ENCODE measurements at regions not wholly inside any gene's neighbourhood (a gene's known extent, or its start where the extent isn't known, plus 50 kb on each side); places are given as distances from the start of the nearest gene placed in this dataset.

GRCh38 chr20:12395353-12395752, 477.7 kb downstream of the BTBD3 start (continued):
- TF ChIP-seq CEBPZ (IDR thresholded peaks at IDR 0.05; ENCODE audit: borderline replicate concordance, low read depth, low read length) (no peak), KHSRP (IDR thresholded peaks at IDR 0.05) (no peak), SNRNP70 (optimal IDR thresholded peaks at IDR 0.05; ENCODE audit: low read depth, low read length) (no peak), HDAC3 (IDR thresholded peaks at IDR 0.05; ENCODE audit: borderline replicate concordance, partially characterized antibody) (no peak), CREB3 (tag; conservative IDR thresholded peaks at IDR 0.05; ENCODE audit: low read depth) (no peak), ZNF175 (CRISPR knock-in tag; IDR thresholded peaks at IDR 0.05; ENCODE audit: low read depth) (no peak), ZNF165 (CRISPR knock-in tag; IDR thresholded peaks at IDR 0.05; ENCODE audit: borderline replicate concordance) (no peak)

GRCh38 chr20:12395760-12396159, 478.1 kb downstream of the BTBD3 start:
- ATAC-seq (no peak), DNase-seq (ENCODE audit: extremely low read depth in 1 of 4, low spot score in 3 of 4) (no peak), FAIRE-seq (no peak)
- 0% methylated on average over 2 of the region's 2 CpGs for WGBS (ENCODE audit: insufficient coverage, low coverage, missing lambda C conversion rate)
- Histone ChIP-seq H3K36me3 (ENCODE audit: control insufficient read depth, insufficient read depth, low read length) (no peaks in the 10 kb centered on the region), H3K27ac (ENCODE audit: extremely low read depth, low read depth, low read length) (no peak overlapping the region), H3K9ac (ENCODE audit: insufficient read depth in 1 of 2, low read depth in 2 of 2, low read length in 2 of 2) (no peak overlapping the region), H3K4me1 (replicated peaks in 1 of 2; ENCODE audit: control insufficient read depth in 2 of 2, insufficient read depth in 2 of 2, low read length in 2 of 2) (no peaks in the 10 kb centered on the region), H3K9me3 (replicated peaks; ENCODE audit: control insufficient read depth, insufficient read depth, low read depth, low read length) (no peaks in the 10 kb centered on the region), H3K4me2 (ENCODE audit: insufficient read depth, low read length) (no peak overlapping the region), H3K9me1 (ENCODE audit: control insufficient read depth, insufficient read depth, low read length) (no peaks in the 10 kb centered on the region), H2AFZ (ENCODE audit: low read depth, low read length) (no peak overlapping the region), H3K79me2 (ENCODE audit: control insufficient read depth, insufficient read depth, low read length) (no peaks in the 10 kb centered on the region), H3K4me3 (no peak overlapping the region), H4K20me1 (replicated peaks; ENCODE audit: control insufficient read depth, insufficient read depth, low read length) (no peaks in the 10 kb centered on the region), H3K27me3 (ENCODE audit: control insufficient read depth in 2 of 2, insufficient read depth in 2 of 2, low read length in 2 of 2) (no peaks in the 10 kb centered on the region)
- ChIA-PET CTCF (ENCODE audit: low intra/inter-chr PET ratio) (no interaction called here), POLR2A (no interaction called here)
- no TSS peak for BruUV-seq (replicated peaks)
- in situ Hi-C loops (cut with MboI) = no loop called here
- intact Hi-C loops (cut with micrococcal nuclease) = no loop called here
- TF ChIP-seq SMARCA5 (IDR thresholded peaks at IDR 0.05) (no peak), MLX (CRISPR knock-in tag; conservative IDR thresholded peaks at IDR 0.05) (no peak), THRAP3 (IDR thresholded peaks at IDR 0.05; ENCODE audit: borderline replicate concordance) (no peak), POLR2AphosphoS5 (IDR thresholded peaks at IDR 0.05; ENCODE audit: control insufficient read depth, insufficient read depth, low read depth, low read length) (no peak), ATF4 (CRISPR knock-in tag; IDR thresholded peaks at IDR 0.05) (no peak), CEBPG (CRISPR knock-in tag; IDR thresholded peaks at IDR 0.05) (no peak), CEBPG (tag; conservative IDR thresholded peaks at IDR 0.05 in 1 of 2, IDR thresholded peaks at IDR 0.05 in 1 of 2) (no peak), ZNF75A (CRISPR knock-in tag; IDR thresholded peaks at IDR 0.05) (no peak), ILK (tag; IDR thresholded peaks at IDR 0.05; ENCODE audit: borderline replicate concordance, low read depth) (no peak), ZC3H8 (IDR thresholded peaks at IDR 0.05) (no peak)
